NAMALWA (cell line): ENCODE measurements at regions not wholly inside any gene's neighbourhood (a gene's known extent, or its start where the extent isn't known, plus 50 kb on each side); places are given as distances from the start of the nearest gene placed in this dataset.

Source experiments
- DNase-seq: peaks from one replicate; pipeline ENCODE4 v3.0.0-alpha.2; 2015; ENCODE audit warnings: low spot score

GRCh38 chr14:98758440-98758839 lies 513.6 kb downstream of the BCL11B start:
- no peak for DNase-seq

GRCh38 chr14:98761993-98762392 lies 510.0 kb downstream of the BCL11B start:
- no peak for DNase-seq

GRCh38 chr14:98766818-98767217 lies 505.2 kb downstream of the BCL11B start:
- no peak for DNase-seq

DNA sequence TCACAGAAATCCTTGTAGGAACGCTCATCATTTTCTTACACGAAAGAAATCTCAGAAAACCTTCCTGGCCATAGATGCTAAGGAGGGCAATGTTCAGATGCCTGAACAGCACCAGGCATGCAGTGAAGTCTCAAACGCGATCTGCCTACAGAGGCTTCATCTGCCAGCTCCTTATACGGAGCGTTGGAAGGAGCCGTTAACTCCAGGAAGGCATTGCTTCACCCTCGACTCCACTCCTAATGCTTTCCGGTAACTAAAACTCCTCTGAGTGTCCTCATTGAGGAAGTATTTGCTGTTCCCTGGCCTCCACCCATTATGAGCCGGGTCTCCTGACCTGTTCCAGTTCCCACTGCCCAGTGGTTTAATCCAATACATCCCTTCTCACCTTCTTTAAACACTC lies 502.7 kb downstream of the BCL11B start:
- no peak for DNase-seq

DNA sequence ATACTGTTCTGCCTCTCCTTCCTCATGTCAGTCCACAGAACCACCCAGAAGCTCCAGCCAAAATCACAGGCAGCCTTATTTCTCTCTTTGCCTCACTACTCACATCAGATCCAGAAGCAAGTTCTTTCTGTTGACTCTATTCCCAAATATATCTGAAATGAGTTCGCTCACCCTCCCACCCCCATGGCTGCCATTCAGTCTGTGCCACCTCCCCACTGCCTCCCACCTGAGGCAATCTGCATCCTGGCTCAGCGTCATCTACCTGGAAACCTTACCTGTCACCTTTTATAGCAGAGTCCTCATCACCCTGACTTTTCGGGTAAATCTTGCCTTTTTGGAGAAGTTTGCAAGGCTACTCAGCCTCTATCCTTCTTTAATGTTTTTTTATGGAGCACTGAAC lies 501.8 kb downstream of the BCL11B start:
- DNase-seq: no peak

GRCh38 chr14:98773814-98774213 lies 498.2 kb downstream of the BCL11B start:
- DNase-seq: no peak

DNA sequence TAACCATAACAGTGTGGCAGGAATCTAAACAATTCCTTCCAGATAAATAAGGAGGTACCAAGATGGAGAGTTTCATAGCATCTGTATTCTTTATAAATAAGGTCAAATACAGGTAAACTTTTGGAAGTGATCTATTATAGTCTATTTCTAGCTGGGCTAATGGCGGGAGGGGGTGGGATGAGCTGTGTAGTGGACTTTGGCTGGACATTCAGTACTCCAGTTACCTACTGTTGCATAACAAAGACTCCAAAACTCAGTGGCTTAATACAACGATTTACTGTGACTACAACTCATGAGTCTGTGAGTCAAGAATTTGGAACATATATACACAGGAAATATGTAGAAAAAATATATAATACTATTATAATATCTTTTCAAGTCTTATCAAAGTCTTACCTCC lies 496.1 kb downstream of the BCL11B start:
- no peak for DNase-seq

DNA sequence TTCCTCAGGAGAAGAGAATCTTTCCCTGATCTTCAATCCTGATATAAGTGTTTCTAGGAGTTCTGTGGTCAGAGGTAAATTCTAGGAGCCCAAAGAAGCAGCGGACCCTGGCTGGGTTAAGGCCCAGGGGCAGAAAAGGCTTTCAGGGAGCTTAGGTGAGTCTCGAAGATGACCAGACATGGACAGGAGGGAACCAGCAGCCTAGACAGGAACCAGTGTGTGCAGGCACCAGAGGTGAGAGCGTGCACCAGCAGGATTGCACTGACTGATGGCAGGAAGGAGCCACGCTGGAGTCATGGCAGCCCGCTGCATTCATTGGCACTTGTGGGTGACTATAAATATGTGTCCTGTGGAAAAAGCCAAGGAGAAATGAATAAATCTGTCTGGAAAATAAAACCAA lies 489.9 kb downstream of the BCL11B start:
- DNase-seq: no peak

DNA sequence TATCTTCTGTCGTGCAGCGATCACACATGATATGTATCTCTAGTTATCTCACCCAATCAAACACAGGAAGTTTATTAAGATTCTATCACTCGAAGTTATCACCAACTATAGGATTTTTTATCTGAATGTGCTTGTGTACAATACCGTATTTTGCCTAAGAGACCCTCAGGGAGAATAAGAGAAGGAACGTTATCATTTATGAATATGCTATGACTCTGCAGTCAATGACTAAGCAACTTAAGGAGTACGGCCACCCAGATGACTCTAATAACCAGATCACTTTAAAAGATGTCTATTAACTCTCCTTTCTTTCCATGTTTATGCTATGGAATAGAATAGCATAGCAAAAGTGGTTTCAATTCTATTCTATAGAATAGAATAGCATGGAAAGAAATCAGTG lies 486.4 kb downstream of the BCL11B start:
- DNase-seq: no peak

- no peak for DNase-seq
Observed at GRCh38 chr14:98786456-98786855, 485.5 kb downstream of the BCL11B start.

GRCh38 chr14:98791661-98792060 lies 480.3 kb downstream of the BCL11B start:
- DNase-seq: no peak

GRCh38 chr14:98792171-98792570 lies 479.8 kb downstream of the BCL11B start:
- DNase-seq: no peak

DNA sequence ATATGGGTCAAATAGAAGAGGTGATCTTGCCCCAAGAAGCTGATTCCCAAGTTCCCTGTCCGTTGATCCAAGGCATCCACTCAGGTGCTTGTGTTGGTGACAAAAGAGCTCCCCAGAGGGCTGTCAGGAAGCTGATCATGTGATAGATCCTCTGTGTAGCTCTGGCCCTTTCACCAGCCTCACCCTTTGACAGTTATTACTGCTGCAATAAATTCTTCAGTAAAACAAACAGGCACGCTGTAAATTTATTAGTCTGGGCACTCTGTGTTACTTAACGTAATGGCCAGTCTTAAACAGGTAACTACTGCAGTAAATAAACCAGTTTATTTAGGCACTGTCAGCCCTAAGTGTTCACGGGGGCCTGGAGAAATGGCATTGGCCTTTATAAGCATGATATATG lies 473.9 kb downstream of the BCL11B start:
- DNase-seq: no peak

GRCh38 chr14:98799891-98800290 lies 472.1 kb downstream of the BCL11B start:
- DNase-seq: no peak

DNA sequence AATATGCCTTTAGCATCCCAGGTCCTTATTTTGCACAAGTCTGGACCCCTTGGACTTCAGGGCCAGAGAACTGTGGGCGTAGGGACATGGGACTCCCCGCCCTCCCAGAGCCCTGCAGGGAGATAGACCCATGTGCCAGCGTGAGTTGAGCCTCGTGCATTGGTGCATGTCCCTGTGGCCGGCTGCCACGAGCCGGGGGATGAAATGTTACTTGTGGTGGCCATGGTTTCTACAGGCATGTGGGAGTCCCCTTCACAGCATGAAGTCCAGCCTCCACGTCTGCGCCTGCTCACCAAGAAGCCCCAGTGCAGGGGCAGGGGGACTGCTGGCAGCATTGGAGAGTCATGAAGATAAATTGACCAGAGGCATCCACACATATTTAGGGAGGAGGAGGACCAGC lies 470.0 kb downstream of the BCL11B start:
- no peak for DNase-seq

GRCh38 chr14:98803196-98803595 lies 468.8 kb downstream of the BCL11B start:
- no peak for DNase-seq

- DNase-seq: no peak
Observed at GRCh38 chr14:98808494-98809407, 463.2 kb downstream of the BCL11B start.

DNA sequence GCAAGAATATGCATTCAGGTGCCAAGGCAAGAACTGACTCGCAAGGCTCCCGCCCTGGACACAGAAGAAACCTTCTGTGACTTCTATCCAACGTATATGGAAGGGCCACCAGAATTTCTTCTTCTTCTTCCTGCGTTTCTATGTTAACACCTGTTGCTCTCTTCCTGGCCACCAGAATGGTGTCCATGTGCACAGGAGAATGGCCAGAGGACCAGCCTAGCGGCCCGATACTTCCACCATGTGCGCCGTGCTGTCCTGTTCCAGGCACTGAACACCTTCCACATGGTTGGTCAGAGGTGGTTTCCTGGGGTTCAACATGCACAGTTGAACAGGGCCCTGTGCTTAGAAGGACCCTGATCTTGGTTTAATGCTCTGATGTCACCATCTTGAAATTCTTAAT lies 455.8 kb downstream of the BCL11B start:
- no peak for DNase-seq

DNA sequence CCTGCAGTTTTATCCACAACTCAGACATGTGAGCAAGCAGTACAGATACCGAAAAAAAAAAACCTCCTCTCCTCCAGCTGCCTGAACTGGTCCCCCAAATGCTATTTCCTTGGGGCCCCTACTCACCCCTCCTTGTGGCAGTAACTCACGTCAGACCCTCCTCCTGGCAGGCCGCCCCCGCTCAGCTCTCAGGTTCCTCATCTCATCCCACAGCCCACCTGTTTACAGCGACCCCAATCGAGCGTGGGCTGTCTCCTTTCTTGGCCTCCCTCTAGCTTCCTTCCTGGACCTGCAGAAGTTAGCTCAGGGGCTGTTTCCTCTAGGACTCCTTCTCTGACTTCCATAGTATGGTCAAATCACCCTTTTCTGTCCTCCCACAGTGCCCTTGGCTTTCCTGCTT lies 455.3 kb downstream of the BCL11B start:
- no peak for DNase-seq

- DNase-seq: no peak
Observed at GRCh38 chr14:98819132-98819866, 452.7 kb downstream of the BCL11B start.

DNA sequence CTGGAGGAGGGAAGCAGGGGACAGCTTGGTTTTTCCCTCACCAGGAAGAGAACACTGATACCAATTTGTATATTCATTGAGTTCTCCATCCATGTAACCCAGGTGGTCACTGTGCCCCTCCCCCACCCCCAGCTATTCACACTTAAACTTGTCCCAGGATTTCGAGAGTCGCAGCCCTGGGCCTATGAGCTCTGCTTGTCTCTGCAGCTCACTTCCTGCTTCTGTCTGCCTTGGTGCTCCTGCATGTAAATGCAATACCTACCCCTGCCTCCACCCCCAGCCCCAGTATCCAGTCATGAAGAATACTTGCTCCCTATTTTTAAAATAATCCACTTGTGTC lies 452.2 kb downstream of the BCL11B start:
- DNase-seq: no peak

- no peak for DNase-seq
Observed at GRCh38 chr14:98822917-98823316, 449.1 kb downstream of the BCL11B start.

DNA sequence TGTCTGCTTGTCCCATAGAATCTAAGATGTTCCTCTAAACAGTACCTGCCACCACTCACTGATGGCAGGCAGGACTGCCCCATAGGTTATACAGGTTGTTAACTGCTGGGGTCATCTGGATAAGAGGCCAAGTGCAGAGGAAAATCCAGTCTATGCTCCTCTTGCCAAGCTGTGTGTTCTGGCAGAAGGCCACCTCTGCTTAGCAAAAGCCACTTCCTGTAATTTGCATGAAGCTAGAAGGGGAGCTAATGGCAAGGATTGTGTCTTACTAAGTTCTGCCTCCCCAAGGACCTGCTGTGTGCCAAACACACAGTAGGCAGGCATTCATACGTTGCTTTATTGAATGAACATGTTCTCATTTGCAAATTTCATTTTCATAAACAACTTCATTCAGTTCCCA lies 445.4 kb downstream of the BCL11B start:
- no peak for DNase-seq

GRCh38 chr14:98834119-98834518 lies 437.9 kb downstream of the BCL11B start:
- DNase-seq: no peak
